Inferior parietal cortex (tissue), 1 donor: ENCODE measurements at regions not wholly inside any gene's neighbourhood (a gene's known extent, or its start where the extent isn't known, plus 50 kb on each side); places are given as distances from the start of the nearest gene placed in this dataset.
"Not testable (repeated sequence)": the region's sequence is repeated elsewhere in the genome, so short reads cannot be mapped to it uniquely, and the experiment has no call there.

ENCODE experiments used
- DNase-seq: peaks from one replicate; pipeline ENCODE4 v3.0.0-alpha.2; 2016; ENCODE audit errors: extremely low spot score

GRCh38 chr16:26593700-26594099, 473.0 kb upstream of the C16orf82 start:
- no peak for DNase-seq

GRCh38 chr16:26594666-26595065, 472.1 kb upstream of the C16orf82 start:
- DNase-seq = no peak

GRCh38 chr16:26595199-26595598, 471.5 kb upstream of the C16orf82 start:
- no peak for DNase-seq

GRCh38 chr16:26596033-26596432, 470.7 kb upstream of the C16orf82 start:
- not testable (repeated sequence) for DNase-seq

GRCh38 chr16:26598061-26598460, 468.7 kb upstream of the C16orf82 start:
- DNase-seq = peak; percentile 4

- no peak for DNase-seq
Measured at GRCh38 chr16:26598998-26599784, 467.5 kb upstream of the C16orf82 start.

GRCh38 chr16:26599785-26600104, 467.0 kb upstream of the C16orf82 start:
- no peak for DNase-seq

GRCh38 chr16:26601335-26601734, 465.4 kb upstream of the C16orf82 start:
- DNase-seq = no peak

GRCh38 chr16:26605626-26606271, 461.0 kb upstream of the C16orf82 start:
- DNase-seq = no peak

- no peak for DNase-seq
Measured at GRCh38 chr16:26606381-26607150, 460.2 kb upstream of the C16orf82 start.

GRCh38 chr16:26614237-26614841, 452.4 kb upstream of the C16orf82 start:
- no peak for DNase-seq

GRCh38 chr16:26623442-26623841, 443.3 kb upstream of the C16orf82 start:
- DNase-seq = no peak

- no peak for DNase-seq
Measured at GRCh38 chr16:26627958-26628357, 438.8 kb upstream of the C16orf82 start.

- not testable (repeated sequence) for DNase-seq
Measured at GRCh38 chr16:26631365-26631764, 435.4 kb upstream of the C16orf82 start.

- no peak for DNase-seq
Measured at GRCh38 chr16:26642047-26642664, 424.6 kb upstream of the C16orf82 start.

- DNase-seq = peak; percentile 6
Measured at GRCh38 chr16:26643519-26643918, 423.2 kb upstream of the C16orf82 start.

- no peak for DNase-seq
Measured at GRCh38 chr16:26644912-26645543, 421.7 kb upstream of the C16orf82 start.

GRCh38 chr16:26645614-26646013, 421.1 kb upstream of the C16orf82 start:
- peak; percentile 25 for DNase-seq

GRCh38 chr16:26647870-26648269, 418.9 kb upstream of the C16orf82 start:
- DNase-seq = no peak

- DNase-seq = no peak
Measured at GRCh38 chr16:26648851-26649250, 417.9 kb upstream of the C16orf82 start.

GRCh38 chr16:26649381-26650045, 417.2 kb upstream of the C16orf82 start:
- DNase-seq = no peak
